Esophagus (tissue), 2 donors: ENCODE measurements at regions not wholly inside any gene's neighbourhood (a gene's known extent, or its start where the extent isn't known, plus 50 kb on each side); places are given as distances from the start of the nearest gene placed in this dataset.

Experiments used
- H3K27ac ChIP-seq, 2 donors: one replicate each; pipeline ENCODE4 v1.5.1; 2013; ENCODE audit warnings: low read depth in 2 of 2, mild to moderate bottlenecking in 2 of 2, inconsistent platforms in 1 of 2, low read length in 1 of 2, moderate library complexity in 1 of 2
- H3K27me3 ChIP-seq, 2 donors: one replicate each; pipeline ENCODE4 v1.6.1; 2013; ENCODE audit warnings: low read length in 2 of 2, control low read depth in 1 of 2, mild to moderate bottlenecking in 1 of 2; ENCODE audit not compliant: insufficient read depth in 2 of 2, control insufficient read depth in 1 of 2
- H3K36me3 ChIP-seq, 2 donors: one replicate each; pipeline ENCODE4 v1.6.1; 2013; ENCODE audit warnings: low read length in 1 of 2; ENCODE audit not compliant: control insufficient read depth in 2 of 2, insufficient read depth in 2 of 2
- H3K4me1 ChIP-seq, 2 donors: one replicate each; pipeline ENCODE4 v1.6.1; 2013; ENCODE audit warnings: low read length in 1 of 2; ENCODE audit not compliant: control insufficient read depth in 2 of 2, insufficient read depth in 2 of 2
- H3K4me3 ChIP-seq, 2 donors: one replicate each; pipeline ENCODE4 v1.5.1; 2013; ENCODE audit warnings: low read length in 2 of 2, mild to moderate bottlenecking in 2 of 2, low read depth in 1 of 2, moderate library complexity in 1 of 2
- H3K9me3 ChIP-seq, 2 donors: one replicate each; pipeline ENCODE4 v1.6.1; 2013; ENCODE audit warnings: mild to moderate bottlenecking in 2 of 2, low read depth in 1 of 2, low read length in 1 of 2, moderate library complexity in 1 of 2; ENCODE audit not compliant: control insufficient read depth in 2 of 2, insufficient read depth in 1 of 2
- WGBS, 2 donors: extraction: QIAGEN DNeasy Blood & Tissue Kit; methylation state at CpG; one replicate each; pipeline ENCODE4 v1.1.7; 2013; 5-methylcytosine and 5-hydroxymethylcytosine counted together
- donor health status: healthy with polysubstance abuse.
- donor health status: Bipolar disorder and iron deficiency.

DNA sequence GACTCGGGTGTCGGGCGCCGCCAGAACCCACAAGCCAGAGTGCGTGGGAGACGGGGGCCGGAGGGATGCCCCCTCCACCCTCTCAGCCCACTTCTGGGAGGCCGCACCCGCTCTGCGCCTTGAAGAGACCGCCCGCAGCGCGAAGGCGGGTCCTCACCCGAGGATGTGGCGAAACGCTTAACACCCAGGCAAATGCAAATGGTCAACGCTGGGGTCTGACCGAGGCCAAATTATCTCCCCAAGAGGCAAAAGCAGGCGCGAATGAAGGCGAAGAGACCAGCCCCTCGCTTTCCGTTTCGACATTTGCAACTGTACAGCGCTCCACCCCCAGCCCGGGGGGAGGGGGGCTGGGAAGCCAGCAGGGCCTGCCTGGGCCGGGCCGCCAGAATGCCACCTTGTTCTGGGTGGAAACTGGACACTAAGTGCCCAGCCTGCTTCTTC is 137.7 kb upstream of the ZIC3 start:
- no peaks in the 10 kb centered on the region for H3K36me3 ChIP-seq
- H3K4me1 ChIP-seq: peaks cover 0 to 2% of the 10 kb centered on the region in 2 donors
- no peak overlapping the region for H3K27ac ChIP-seq
- peaks cover 0 to 11% of the 10 kb centered on the region in 2 donors for H3K27me3 ChIP-seq
- H3K4me3 ChIP-seq: peak overlapping the region; percentile 42 to 50
- WGBS, 2 donors: 2 to 31% methylated on average over 29 to 30 of the region's 30 CpGs
- peaks cover 0 to 3% of the 10 kb centered on the region in 2 donors for H3K9me3 ChIP-seq

DNA sequence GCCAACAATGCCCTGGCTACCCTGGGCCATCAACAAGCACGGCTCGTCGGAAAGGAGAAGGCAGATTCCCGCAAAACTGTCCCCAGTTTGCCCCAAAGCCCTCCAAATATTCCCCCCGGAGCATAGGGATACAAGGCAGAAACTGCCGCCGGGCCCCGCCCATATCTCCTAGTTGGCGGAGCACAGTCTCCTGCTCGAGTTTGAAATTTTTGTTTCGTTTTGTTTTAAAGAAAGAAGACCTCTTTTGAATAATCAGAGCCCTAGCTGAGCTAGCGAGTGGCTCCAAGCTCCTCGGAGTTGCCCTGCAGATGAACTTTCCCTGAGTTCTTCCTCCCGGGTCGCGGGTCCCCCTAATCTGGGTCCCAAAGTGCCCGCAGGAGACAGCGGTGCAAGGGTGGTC is 138.1 kb upstream of the ZIC3 start:
- Histone ChIP-seq H3K27me3 (peaks cover 0 to 11% of the 10 kb centered on the region in 2 donors), H3K9me3 (peaks cover 0 to 3% of the 10 kb centered on the region in 2 donors), H3K27ac (no peak overlapping the region), H3K4me3 (peak overlapping the region; percentile 42 to 50), H3K36me3 (no peaks in the 10 kb centered on the region), H3K4me1 (peaks cover 0 to 2% of the 10 kb centered on the region in 2 donors)
- 2 to 24% methylated on average over 18 of the region's 18 CpGs for WGBS, 2 donors

- Histone ChIP-seq H3K9me3 (peaks cover 0 to 3% of the 10 kb centered on the region in 2 donors), H3K4me3 (peak overlapping the region; percentile 15 to 50), H3K36me3 (no peaks in the 10 kb centered on the region), H3K27ac (no peak overlapping the region), H3K27me3 (peaks cover 0 to 11% of the 10 kb centered on the region in 2 donors), H3K4me1 (peaks cover 0 to 2% of the 10 kb centered on the region in 2 donors)
- WGBS, 2 donors: 8 to 30% methylated on average over 19 to 20 of the region's 20 CpGs
Observed at GRCh38 chrX:137427426-137427778, 138.5 kb upstream of the ZIC3 start.

- H3K36me3 ChIP-seq: no peaks in the 10 kb centered on the region
- no peak overlapping the region for H3K4me3 ChIP-seq
- no peak overlapping the region for H3K27ac ChIP-seq
- WGBS, 2 donors: 5 to 29% methylated on average over 23 to 37 of the region's 37 CpGs
- peaks cover 0 to 11% of the 10 kb centered on the region in 2 donors for H3K27me3 ChIP-seq
- peaks cover 0 to 2% of the 10 kb centered on the region in 2 donors for H3K4me1 ChIP-seq
- H3K9me3 ChIP-seq: peaks cover 0 to 3% of the 10 kb centered on the region in 2 donors
Observed at GRCh38 chrX:137426695-137427425, 139.1 kb upstream of the ZIC3 start.

DNA sequence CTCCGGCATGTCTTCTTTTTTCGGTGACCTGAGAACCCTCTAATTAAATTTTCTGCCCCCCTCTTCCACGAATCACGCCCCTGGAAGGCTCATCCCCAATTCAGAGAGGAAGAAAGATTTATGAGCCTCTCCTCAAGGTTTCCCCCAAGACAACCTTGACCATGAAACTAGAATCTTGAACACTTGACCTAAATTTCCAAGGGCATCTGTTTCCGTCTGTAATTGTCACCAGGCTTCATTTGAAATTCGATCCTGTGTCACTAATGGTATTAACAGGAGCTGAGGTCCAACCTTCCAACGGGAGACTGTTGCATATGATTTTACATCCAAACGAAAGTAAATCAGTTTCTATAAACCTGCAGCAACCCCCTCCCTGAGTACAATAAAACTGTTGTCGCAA is 139.9 kb upstream of the ZIC3 start:
- Histone ChIP-seq H3K27me3 (peaks cover 0 to 11% of the 10 kb centered on the region in 2 donors), H3K36me3 (no peaks in the 10 kb centered on the region), H3K4me1 (peaks cover 0 to 2% of the 10 kb centered on the region in 2 donors), H3K9me3 (peaks cover 0 to 3% of the 10 kb centered on the region in 2 donors), H3K27ac (no peak overlapping the region), H3K4me3 (no peak overlapping the region)
- 12 to 32% methylated on average over 9 of the region's 9 CpGs for WGBS, 2 donors

DNA sequence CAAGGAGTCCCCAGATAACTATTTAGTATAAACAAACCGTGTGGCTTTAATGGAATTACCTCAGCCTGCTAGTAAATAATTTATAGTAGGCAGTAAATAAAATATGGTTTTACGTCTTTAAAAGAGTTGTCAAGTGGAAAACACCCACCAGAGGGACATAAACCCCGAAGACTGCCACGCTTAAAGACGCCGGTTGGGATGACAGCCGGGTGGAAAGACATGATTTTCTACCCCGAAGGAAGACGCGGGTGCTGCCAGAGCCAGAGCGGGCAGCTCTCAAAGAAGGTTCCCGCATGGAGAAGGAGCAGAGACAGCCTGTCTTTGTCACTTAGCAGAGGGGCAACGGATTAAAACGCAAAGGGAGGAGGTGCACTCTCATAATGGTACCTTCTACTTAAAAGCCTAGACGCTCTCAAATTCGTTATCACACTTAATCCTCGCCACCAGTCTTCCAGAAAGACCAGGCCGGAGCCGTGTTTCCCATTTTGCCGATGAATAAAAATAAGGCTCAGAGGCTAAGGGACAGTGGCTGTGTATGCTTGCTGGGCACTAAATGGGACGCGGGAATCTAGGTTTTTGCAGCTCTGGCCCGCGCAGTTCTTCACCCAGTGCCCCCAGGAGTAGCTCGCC is 140.5 kb upstream of the ZIC3 start:
- H3K4me1 ChIP-seq: peaks cover 0 to 2% of the 10 kb centered on the region in 2 donors
- WGBS, 2 donors: 8 to 24% methylated on average over 25 of the region's 25 CpGs
- H3K27ac ChIP-seq: no peak overlapping the region
- H3K27me3 ChIP-seq: peaks cover 0 to 11% of the 10 kb centered on the region in 2 donors
- no peaks in the 10 kb centered on the region for H3K36me3 ChIP-seq
- H3K9me3 ChIP-seq: peaks cover 0 to 3% of the 10 kb centered on the region in 2 donors
- no peak overlapping the region for H3K4me3 ChIP-seq

GRCh38 chrX:137424679-137425078 is 141.2 kb upstream of the ZIC3 start:
- 12 to 29% methylated on average over 15 of the region's 15 CpGs for WGBS, 2 donors
- H3K27me3 ChIP-seq: peaks cover 0 to 11% of the 10 kb centered on the region in 2 donors
- H3K36me3 ChIP-seq: no peaks in the 10 kb centered on the region
- H3K27ac ChIP-seq: no peak overlapping the region
- no peak overlapping the region for H3K4me3 ChIP-seq
- peaks cover 0 to 2% of the 10 kb centered on the region in 2 donors for H3K4me1 ChIP-seq
- peaks cover 0 to 3% of the 10 kb centered on the region in 2 donors for H3K9me3 ChIP-seq

DNA sequence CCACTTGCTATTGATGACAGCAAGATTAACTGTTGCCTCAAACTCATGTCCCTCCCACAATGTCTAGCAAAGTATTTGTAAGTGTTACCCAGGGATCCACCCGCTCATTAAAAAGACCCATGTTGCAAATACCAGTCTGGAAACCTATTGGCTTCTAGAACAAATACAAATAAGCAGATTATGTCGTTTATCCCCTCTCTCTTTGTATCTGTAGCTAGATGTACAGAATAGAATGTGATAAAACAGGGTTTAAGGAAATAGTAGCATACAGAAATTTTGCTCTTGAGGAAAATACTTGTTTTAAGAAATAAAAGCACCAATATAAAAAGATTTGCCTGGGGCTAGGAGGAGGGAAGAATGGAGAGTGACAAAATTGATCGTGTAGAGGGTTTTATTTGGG is 142.7 kb upstream of the ZIC3 start:
- peaks cover 0 to 8% of the 10 kb centered on the region in 2 donors for H3K27me3 ChIP-seq
- WGBS, 2 donors: 13 to 17% methylated on average over 3 of the region's 3 CpGs
- no peaks in the 10 kb centered on the region for H3K36me3 ChIP-seq
- peaks cover 0 to 3% of the 10 kb centered on the region in 2 donors for H3K9me3 ChIP-seq
- no peak overlapping the region for H3K4me3 ChIP-seq
- H3K4me1 ChIP-seq: peaks cover 0 to 2% of the 10 kb centered on the region in 2 donors
- no peak overlapping the region for H3K27ac ChIP-seq

DNA sequence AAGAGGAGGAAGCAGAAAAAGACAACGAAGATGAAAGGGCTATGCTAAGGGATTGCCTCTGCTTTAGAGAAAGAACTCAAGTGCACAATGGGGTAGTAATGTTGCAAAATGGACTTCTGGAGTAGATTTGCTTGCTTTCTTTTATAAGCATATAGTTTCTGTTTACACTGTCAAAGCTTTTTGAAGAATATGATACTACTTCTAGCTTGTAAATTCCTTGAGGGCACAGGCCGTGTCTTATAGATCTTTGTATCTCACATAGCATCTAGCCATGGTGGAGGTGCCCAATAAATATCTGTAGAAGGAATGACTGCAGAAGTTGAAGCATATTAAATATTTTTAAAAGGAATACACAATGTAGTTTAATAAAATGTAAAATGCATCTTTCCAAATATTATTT is 147.8 kb upstream of the ZIC3 start:
- no peaks in the 10 kb centered on the region for H3K9me3 ChIP-seq
- no peak overlapping the region for H3K4me3 ChIP-seq
- no peaks in the 10 kb centered on the region for H3K36me3 ChIP-seq
- H3K27ac ChIP-seq: no peak overlapping the region
- H3K4me1 ChIP-seq: no peaks in the 10 kb centered on the region
- WGBS, 2 donors: 43 to 59% methylated on average over 2 of the region's 2 CpGs
- H3K27me3 ChIP-seq: no peaks in the 10 kb centered on the region
